NCI-H2171 treated with DMSO at 0.1 percent for 48 hours (cell line): ENCODE measurements at regions not wholly inside any gene's neighbourhood (a gene's known extent, or its start where the extent isn't known, plus 50 kb on each side); places are given as distances from the start of the nearest gene placed in this dataset.

Experiments
- DNase-seq: peaks from one replicate; lab custom pipeline; 2025; lab: John Stamatoyannopoulos, UW

DNA sequence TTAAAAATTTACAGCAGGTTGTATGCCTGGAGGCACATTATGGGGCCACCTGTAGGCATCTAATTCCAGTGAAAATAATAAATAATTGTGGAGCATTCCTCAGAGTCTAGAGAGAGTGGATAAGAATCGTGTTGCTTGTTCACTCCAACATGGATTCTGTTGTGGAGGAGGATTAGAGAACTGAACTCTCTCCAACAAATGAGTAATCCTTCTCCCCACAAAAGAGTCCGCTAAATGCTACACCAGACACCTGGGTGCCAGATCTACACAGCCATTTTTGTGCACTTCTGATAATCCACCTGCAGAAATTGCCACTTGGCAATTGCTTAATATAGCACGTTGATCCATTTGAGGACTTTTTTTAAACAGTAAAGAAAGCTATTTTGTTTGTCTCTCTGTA lies 113.7 kb upstream of the DPYD start:
- DNase-seq, result peak; percentile 32

DNA sequence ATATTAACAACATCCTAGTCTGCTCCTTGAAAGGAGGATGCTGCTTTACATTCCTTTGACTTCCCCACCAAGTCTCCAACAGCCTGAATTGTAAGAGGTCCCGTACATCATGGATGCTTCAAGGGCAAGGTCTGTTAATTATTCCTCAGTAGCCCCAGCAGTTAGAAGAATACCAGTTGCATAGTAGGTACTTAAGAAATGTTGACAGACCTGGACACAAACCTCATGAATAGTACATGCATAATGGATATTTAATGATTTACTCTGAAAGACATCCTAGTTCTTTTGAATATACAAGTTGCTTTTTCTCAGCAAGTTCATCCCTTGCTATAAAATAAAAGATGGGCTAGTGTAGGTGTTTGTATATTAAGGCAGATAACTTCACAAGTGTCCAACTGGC lies 112.1 kb upstream of the DPYD start:
- DNase-seq, result no peak

GRCh38 chr1:98030976-98031375 lies 110.1 kb upstream of the DPYD start:
- no peak for DNase-seq

GRCh38 chr1:98030483-98030882 lies 109.6 kb upstream of the DPYD start:
- no peak for DNase-seq

DNA sequence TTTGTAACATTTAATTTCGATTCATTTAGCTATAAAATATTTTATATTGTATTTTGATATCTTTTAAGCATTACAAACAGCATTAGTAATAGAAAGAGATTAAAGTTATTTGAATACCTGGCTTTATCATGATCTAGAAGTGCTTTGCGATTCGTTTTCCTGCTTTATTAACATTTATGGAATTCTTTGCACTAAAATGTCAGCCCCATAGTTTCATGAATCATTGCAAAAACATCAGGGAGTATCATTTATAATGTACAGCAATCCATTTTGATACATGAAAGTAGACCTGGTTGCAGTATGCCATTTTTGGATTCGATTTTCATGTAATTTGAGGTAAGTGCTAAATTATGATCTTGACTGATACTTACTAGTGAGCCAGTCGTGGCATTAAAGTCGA lies 108.0 kb upstream of the DPYD start:
- no peak for DNase-seq

GRCh38 chr1:98027103-98027705 lies 106.4 kb upstream of the DPYD start:
- DNase-seq, result no peak

DNA sequence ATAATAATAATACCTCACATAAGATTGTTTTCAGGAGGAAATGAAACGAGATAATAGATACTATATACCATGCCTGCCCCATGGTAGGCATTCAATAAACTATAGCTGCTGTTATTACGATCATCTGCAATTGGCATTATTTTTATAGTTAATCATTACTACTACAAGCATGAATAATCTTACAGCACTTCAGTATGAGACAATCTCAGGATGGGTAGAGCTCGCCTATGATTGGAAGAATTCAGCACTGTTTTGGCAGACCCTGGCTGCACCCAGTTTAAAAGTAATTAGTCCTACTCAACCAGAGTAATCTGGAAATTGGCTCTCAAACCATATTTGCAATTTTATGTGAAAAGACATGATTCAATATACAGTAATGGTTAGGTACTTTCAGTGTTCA lies 105.0 kb upstream of the DPYD start:
- DNase-seq, result no peak

- peak; percentile 85 for DNase-seq
Measured at GRCh38 chr1:98021126-98021525, 100.3 kb upstream of the DPYD start.

GRCh38 chr1:98019747-98020146 lies 98.9 kb upstream of the DPYD start:
- DNase-seq, result no peak

- no peak for DNase-seq
Measured at GRCh38 chr1:98018074-98018473, 97.2 kb upstream of the DPYD start.

GRCh38 chr1:98017184-98017583 lies 96.3 kb upstream of the DPYD start:
- DNase-seq, result no peak

- no peak for DNase-seq
Measured at GRCh38 chr1:98008373-98008772, 87.5 kb upstream of the DPYD start.

GRCh38 chr1:98005326-98006010 lies 84.6 kb upstream of the DPYD start:
- no peak for DNase-seq

DNA sequence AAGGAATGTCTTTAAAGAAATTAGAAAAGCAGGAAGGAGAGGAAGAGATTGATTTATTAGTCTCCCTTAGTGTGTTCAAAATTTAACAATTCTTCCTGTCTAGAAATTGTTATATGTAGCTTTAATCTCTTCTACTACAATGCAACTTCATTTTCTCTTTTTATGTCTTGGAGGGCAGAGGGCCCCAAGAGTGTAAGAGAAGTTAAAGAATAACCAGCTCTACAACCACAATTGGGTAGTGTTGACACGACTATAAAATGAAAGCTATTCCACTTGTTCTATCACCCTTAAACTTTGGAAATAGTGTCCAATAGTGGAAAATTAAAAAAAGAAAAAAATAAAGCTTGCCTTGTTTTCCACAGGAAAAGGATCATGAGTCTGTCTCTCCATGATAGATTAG lies 82.6 kb upstream of the DPYD start:
- DNase-seq, result no peak

DNA sequence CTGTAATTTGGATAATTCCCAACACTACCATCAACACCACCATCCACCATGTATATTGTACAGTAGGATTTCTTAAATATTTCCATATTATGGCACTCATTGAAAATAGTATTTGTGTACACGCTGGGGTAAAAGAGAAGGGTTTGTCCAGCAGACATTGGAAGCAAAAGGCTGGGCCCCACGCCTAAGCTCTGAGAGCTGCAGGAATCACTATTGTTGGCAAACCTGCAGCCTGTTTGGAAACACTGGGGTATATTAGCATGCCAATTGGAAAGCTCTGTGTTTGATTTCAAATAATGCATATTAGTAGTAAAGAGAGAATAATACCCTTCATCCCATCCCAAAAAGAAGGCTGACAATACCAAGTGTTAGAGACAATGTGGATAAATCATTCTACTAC lies 81.5 kb upstream of the DPYD start:
- no peak for DNase-seq

GRCh38 chr1:98001764-98002163 lies 80.9 kb upstream of the DPYD start:
- DNase-seq, result no peak

DNA sequence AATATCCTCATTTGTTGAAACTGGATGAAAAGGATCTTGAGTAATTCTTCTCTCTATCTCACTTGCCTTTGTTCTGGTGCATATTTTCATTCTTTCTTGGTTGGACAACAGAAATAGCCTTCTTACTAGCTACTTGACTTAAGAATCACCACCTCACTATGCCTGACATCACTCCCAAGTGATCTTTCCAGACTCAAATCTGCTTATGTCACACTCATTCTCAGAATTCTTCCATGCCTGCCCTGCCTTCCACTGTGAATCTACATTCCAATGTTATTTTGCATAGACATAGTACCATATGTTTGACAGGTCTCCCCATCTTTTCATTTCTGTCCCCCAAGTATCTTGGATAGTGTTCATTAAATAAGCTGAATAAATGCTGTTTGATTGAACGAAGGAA lies 78.5 kb upstream of the DPYD start:
- no peak for DNase-seq

DNA sequence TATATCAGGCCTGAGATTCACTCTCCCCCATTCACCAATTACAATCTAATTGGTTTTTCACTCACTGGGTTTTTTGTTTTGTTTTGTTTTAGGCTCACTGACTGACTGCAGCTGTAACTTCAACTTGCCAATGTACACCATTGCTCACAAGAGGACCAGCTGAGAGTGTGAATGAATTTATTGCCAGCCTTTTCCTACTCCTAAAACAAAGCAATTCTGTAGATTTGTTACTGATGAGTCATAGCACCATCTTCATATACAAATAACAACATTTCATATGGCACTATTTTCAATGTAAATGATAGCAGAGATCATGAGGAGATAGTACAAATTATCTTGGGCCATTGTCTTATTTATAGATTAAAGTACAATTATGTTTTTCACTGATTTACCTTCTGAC lies 76.0 kb upstream of the DPYD start:
- no peak for DNase-seq

DNA sequence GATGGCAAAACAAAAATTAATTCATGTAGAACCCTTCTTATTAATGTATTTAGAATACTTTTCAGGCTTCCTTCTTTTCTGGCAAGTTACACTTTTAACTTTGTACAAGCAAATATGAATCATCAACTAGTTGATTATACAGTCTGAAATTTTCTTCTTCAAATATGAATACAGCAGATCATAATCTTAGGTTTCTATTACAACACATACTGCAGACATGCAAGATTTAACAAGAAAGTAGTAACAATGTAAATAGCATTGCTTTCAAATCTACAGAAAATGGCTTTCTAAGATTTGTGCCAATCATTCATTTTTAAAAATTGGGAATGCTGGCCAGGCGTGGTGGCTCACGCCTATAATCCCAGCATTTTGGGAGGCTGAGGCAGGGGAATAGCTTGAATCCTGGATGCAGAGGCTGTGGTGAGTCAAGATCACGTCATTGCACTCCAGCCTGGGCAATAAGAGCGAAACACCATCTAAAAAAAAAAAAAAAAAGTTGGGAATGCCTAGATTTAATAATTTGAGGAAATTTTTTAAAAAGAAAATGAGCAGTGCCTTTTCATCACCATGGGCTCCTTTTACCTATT lies 68.4 kb upstream of the DPYD start:
- no peak for DNase-seq

DNA sequence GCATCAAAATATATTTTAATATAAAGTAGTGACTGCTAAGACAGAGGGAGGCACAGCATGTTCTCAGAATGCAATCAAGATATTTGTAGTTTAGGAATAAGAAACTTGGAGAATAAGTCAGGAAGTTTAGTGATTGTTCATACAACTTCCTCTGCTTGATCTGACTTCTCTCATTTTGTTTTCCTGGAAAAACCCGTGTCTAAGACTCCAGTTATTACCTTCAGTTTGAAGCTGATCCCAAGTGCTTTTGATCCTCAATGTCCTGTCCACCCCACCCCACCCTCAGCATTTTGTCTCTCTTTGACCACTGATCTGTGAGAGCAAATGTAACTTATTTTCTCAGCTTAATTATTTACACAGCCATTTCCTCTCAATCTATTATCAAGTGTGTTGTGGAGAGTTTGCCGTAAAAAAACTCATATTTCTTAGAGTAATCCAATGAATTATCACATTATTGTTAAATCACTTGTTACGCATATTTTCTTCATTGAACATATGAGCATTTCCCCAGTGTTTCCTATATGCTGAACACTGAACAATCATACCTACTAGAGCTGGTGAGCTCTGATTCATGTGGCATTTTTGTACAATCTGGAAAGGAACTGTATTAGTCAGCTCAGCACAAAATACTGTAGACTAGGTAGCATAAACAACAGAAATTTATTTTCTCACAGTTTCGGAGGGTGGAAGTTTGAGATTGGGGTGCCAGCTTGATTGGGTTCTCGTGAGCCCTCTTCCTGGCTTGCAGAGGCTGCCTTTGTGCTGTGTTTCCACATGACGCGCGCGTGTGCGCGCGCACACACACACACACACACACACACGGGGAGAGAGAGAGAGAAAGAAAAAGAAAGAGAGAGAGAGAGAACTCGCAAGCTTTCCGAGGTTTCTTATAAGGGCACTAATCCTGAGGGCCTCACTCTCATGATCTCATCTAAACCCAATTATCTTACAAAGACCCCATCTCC lies 65.5 kb upstream of the DPYD start:
- no peak for DNase-seq

DNA sequence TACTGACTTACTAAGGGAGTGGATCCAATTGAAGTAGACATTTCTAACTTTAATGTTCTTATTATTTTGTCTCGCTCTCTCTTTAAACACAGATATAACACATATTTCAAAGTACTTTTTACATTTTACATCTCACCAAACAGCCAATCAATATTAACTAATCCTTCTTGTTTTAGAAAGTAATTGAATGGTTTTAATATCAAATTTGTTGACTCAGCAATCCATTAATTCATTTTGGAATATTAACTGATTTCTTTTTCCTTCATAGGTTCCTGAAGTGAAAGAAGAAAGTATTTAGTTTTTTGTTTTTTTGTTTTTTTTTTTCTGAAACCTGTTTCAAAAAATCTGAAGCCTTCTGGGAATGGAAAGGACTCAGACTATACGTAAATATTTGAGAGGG lies 62.3 kb upstream of the DPYD start:
- no peak for DNase-seq

GRCh38 chr1:97980530-97980929 lies 59.7 kb upstream of the DPYD start:
- no peak for DNase-seq

GRCh38 chr1:97976801-97977200 lies 56.0 kb upstream of the DPYD start:
- DNase-seq, result peak; percentile 79
